T-cell (primary cell): ENCODE measurements at regions not wholly inside any gene's neighbourhood (a gene's known extent, or its start where the extent isn't known, plus 50 kb on each side); places are given as distances from the start of the nearest gene placed in this dataset.

Experiments
- ATAC-seq, 4 experiments: fragments of 200-7000 bp in 3 of 4; fragments of 150-1000 bp in 1 of 4; cut with Tn5 transposase; replicated peaks in 1 of 4; 1 replicate in 3 of 4; 2 replicates in 1 of 4; pipeline ENCODE4 v1.10.0; 2021; ENCODE audit warnings: moderate library complexity in 3 of 4, mild to moderate bottlenecking in 2 of 4, moderate number of reproducible peaks in 1 of 4
- CTCF ChIA-PET, 2 donors: fragments of 300-600 bp; sonication (Branson Sonifier 250); formaldehyde crosslinking; loops; one replicate each; lab custom pipeline; 2022; ENCODE audit warnings: antibody characterized with exemption in 2 of 2; lab: Charles Lee
- POLR2A ChIA-PET, 2 donors: fragments of 300-600 bp; sonication (Branson Sonifier 250); formaldehyde crosslinking; loops; one replicate each; lab custom pipeline; 2022; ENCODE audit warnings: antibody characterized with exemption in 2 of 2; lab: Charles Lee
- DNase-seq, 35 experiments: peaks; one replicate each; pipeline versions ENCODE4 v3.0.0 to v3.0.0-alpha.2; 2013 to 2023
- H3K27ac ChIP-seq: one replicate; pipeline ENCODE4 v1.5.1; 2013; ENCODE audit warnings: low read length
- H3K27me3 ChIP-seq, 2 experiments: replicated peaks in 1 of 2; 1 replicate in 1 of 2; 2 replicates in 1 of 2; pipeline versions ENCODE4 v1.6.1 to v1.7.0; 2013; ENCODE audit warnings: low read length in 1 of 2, mixed read lengths in 1 of 2; ENCODE audit not compliant: control insufficient read depth in 2 of 2, insufficient read depth in 2 of 2; ENCODE audit errors: extremely low read depth in 1 of 2
- H3K36me3 ChIP-seq, 2 donors: 1 replicate in 1 of 2; 2 replicates in 1 of 2; pipeline versions ENCODE4 v1.6.1 to v1.7.0; 2013; ENCODE audit warnings: low read length in 1 of 2; ENCODE audit not compliant: control insufficient read depth in 2 of 2, insufficient read depth in 1 of 2; ENCODE audit errors: extremely low read depth in 1 of 2
- H3K4me1 ChIP-seq, 2 experiments: 1 replicate in 1 of 2; 2 replicates in 1 of 2; pipeline versions ENCODE4 v1.6.1 to v1.7.0; 2013; ENCODE audit warnings: low read length in 2 of 2, mixed read lengths in 1 of 2; ENCODE audit not compliant: insufficient read depth in 2 of 2, control insufficient read depth in 1 of 2; ENCODE audit errors: extremely low read depth in 1 of 2
- H3K4me3 ChIP-seq, 2 donors: 1 replicate in 1 of 2; 2 replicates in 1 of 2; pipeline versions ENCODE4 v1.5.1 to v1.7.0; 2013; ENCODE audit warnings: mild to moderate bottlenecking in 2 of 2, low read length in 1 of 2, moderate library complexity in 1 of 2; ENCODE audit not compliant: control insufficient read depth in 1 of 2; ENCODE audit errors: extremely low read depth in 1 of 2
- H3K9me3 ChIP-seq: 2 replicates; pipeline ENCODE4 v1.7.0; 2013
- H3K27ac Mint-ChIP-seq, 2 donors: one replicate each; pipeline ENCODE4 v1.8.0; 2020 to 2021; ENCODE audit warnings: mild to moderate bottlenecking in 2 of 2, mixed read lengths in 2 of 2
- H3K27me3 Mint-ChIP-seq, 2 donors: one replicate each; pipeline ENCODE4 v1.8.0; 2021 to 2022; ENCODE audit warnings: mixed read lengths in 2 of 2
- H3K36me3 Mint-ChIP-seq: one replicate; pipeline ENCODE4 v1.8.0; 2021; ENCODE audit warnings: mixed read lengths
- H3K4me1 Mint-ChIP-seq, 3 donors: one replicate each; pipeline ENCODE4 v1.8.0; 2020 to 2022; ENCODE audit warnings: mixed read lengths in 3 of 3, mild to moderate bottlenecking in 1 of 3
- H3K4me3 Mint-ChIP-seq, 3 donors: one replicate each; pipeline ENCODE4 v1.8.0; 2020 to 2022; ENCODE audit warnings: mild to moderate bottlenecking in 3 of 3, mixed read lengths in 3 of 3, moderate library complexity in 3 of 3
- H3K9me3 Mint-ChIP-seq, 3 donors: one replicate each; pipeline ENCODE4 v1.8.0; 2020 to 2022; ENCODE audit warnings: mixed read lengths in 3 of 3
- WGBS: methylation state at CpG from one replicate; pipeline ENCODE4 v1.1.5; 2013; ENCODE audit warnings: missing lambda C conversion rate; ENCODE audit not compliant: insufficient coverage; 5-methylcytosine and 5-hydroxymethylcytosine counted together

DNA sequence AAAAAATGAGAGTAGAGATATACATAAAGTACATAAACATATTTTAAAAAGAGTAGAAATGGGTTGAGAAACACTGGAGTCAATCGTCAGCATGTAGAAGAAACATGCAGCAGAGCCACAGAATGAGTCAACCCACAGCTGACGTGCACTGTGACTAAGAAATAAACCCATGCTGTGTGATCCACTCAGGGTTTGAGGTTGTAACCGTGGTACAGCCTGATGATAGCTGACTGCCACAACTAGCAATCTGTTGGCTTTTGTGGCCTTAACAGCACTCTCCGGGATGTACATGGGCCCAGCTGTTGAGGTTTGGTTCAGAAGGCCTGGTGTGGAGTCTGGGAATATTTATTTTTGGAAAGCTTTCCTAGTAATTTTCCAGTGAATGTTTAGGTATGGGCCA is 554.4 kb upstream of the MEX3C start:
- no peak for DNase-seq
- Mint-ChIP-seq H3K36me3 (no peaks in the 10 kb centered on the region), H3K4me3 (no peak overlapping the region), H3K4me1 (no peaks in the 10 kb centered on the region), H3K27me3 (no peaks in the 10 kb centered on the region), H3K27ac (no peak overlapping the region), H3K9me3 (peaks cover 0 to 4% (median 4%) of the 10 kb centered on the region in 3 donors)
- no peaks in the 10 kb centered on the region for H3K36me3 ChIP-seq
- H3K9me3 ChIP-seq = no peaks in the 10 kb centered on the region
- H3K4me1 ChIP-seq = no peaks in the 10 kb centered on the region
- H3K27me3 ChIP-seq = no peaks in the 10 kb centered on the region
- ATAC-seq = no peak
- H3K27ac ChIP-seq = no peak overlapping the region
- 86% methylated on average over 3 of the region's 4 CpGs for WGBS
- ChIA-PET POLR2A (no interaction called here), CTCF (no interaction called here)
- no peak overlapping the region for H3K4me3 ChIP-seq

DNA sequence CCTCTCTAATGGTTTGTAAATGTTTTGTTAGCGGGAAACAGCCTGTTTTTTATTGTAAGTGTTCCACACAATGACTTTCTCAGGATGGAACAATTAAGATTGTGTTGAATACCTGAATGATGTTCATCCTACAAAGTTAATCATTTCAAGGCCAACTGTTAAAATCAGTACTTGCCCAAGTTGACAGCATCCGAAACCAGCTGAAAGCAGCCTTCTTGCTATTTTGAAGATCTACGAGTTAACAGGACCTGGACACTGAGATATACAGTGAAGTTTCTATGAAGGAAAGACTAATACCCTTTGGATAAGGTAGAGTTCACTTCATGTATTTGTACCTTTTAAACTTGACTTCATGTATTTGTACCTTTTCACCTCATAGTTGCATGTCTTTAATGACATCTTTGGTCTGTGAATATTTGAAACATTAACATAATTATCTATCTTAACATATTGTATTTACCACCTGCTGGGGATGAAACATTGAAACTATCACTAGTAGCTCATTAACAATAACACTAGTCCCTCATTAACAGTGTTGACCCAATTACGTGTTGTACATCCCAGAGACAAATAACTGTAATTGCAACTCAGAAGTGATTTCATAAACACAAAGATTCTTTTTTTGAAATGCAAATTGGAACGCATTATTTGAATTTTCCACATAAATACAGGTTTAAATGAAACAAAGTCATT is 556.0 kb upstream of the MEX3C start:
- POLR2A ChIA-PET = no interaction called here
- CTCF ChIA-PET = no interaction called here
- DNase-seq = no peak
- ATAC-seq = no peak
- Histone ChIP-seq H3K36me3 (no peaks in the 10 kb centered on the region), H3K4me1 (no peaks in the 10 kb centered on the region), H3K4me3 (no peak overlapping the region), H3K9me3 (no peaks in the 10 kb centered on the region), H3K27me3 (no peaks in the 10 kb centered on the region), H3K27ac (no peak overlapping the region)
- 43% methylated on average over 1 of the region's 5 CpGs for WGBS
- no peaks in the 10 kb centered on the region for H3K4me1 Mint-ChIP-seq
- peaks cover 0 to 4% (median 0%) of the 10 kb centered on the region in 3 donors for H3K9me3 Mint-ChIP-seq
- H3K27ac Mint-ChIP-seq = no peak overlapping the region
- H3K27me3 Mint-ChIP-seq = no peaks in the 10 kb centered on the region
- H3K36me3 Mint-ChIP-seq = no peaks in the 10 kb centered on the region
- no peak overlapping the region for H3K4me3 Mint-ChIP-seq

DNA sequence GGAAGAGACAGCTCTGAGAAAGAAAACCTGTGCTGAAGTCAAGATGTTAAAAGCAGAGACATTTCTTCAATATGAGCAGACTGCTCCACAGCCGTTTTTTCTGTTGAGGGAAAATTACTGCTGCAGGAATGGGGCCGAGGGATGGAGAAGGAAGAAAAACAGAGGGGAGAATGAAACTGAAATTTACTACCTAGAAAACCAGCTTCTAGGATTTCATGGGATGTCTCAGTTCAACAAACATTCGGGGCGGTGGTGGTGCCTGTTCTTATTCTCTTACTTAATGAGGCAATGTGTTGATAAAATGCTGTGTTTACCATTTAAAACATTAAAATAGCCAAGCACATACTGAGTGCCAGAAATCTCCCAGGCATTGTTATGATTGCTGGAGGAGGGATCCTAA is 557.1 kb upstream of the MEX3C start:
- H3K4me1 Mint-ChIP-seq = no peaks in the 10 kb centered on the region

DNA sequence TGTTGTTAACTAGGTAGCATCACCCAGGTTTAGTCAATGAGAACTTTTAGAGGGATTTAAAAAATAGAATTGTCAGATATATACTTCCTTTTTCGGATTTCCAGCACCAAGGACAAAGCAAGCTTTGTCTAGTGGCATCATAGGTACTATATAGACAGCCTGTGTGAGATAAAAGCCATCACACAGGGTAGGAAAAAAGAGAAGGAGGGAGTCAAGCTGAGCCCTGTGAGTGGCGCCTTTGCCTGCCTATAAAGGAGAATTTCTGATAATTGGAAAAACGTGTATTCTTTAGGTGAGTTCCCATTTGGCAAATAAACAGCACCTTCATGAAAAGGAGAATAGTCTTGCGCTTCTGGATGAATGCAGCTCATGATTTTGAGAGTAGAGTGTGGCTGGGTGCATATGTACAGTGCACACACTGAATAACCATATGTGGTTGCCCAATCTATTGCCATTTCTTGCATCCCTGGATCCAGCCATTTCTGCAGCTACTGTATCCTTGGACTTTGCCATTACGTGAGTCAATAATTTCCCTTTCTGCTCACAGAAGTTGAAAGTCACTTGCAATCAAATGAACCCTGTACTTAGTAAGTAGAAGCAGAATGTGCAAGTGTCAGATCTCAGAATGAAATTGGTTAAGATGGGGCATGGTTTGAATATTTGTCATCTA is 559.9 kb upstream of the MEX3C start:
- Histone ChIP-seq H3K4me3 (no peak overlapping the region), H3K27ac (no peak overlapping the region), H3K9me3 (no peaks in the 10 kb centered on the region), H3K4me1 (no peaks in the 10 kb centered on the region), H3K36me3 (no peaks in the 10 kb centered on the region), H3K27me3 (no peaks in the 10 kb centered on the region)
- Mint-ChIP-seq H3K36me3 (no peaks in the 10 kb centered on the region), H3K27ac (no peak overlapping the region), H3K27me3 (no peaks in the 10 kb centered on the region), H3K9me3 (no peaks in the 10 kb centered on the region), H3K4me1 (no peaks in the 10 kb centered on the region), H3K4me3 (no peak overlapping the region)
- no peak for DNase-seq
- no peak for ATAC-seq
- ChIA-PET CTCF (no interaction called here), POLR2A (no interaction called here)
- 79% methylated on average over 2 of the region's 5 CpGs for WGBS

More for the DNA sequence above, 557.1 kb upstream of the MEX3C start:
- POLR2A ChIA-PET = no interaction called here
- Mint-ChIP-seq H3K9me3 (peaks cover 0 to 4% (median 0%) of the 10 kb centered on the region in 3 donors), H3K27ac (no peak overlapping the region), H3K27me3 (no peaks in the 10 kb centered on the region), H3K4me3 (no peak overlapping the region), H3K36me3 (no peaks in the 10 kb centered on the region)
- Histone ChIP-seq H3K4me3 (no peak overlapping the region), H3K9me3 (no peaks in the 10 kb centered on the region), H3K27ac (no peak overlapping the region), H3K36me3 (no peaks in the 10 kb centered on the region), H3K27me3 (no peaks in the 10 kb centered on the region), H3K4me1 (no peaks in the 10 kb centered on the region)
- CTCF ChIA-PET = no interaction called here
- DNase-seq = no peak
- no peak for ATAC-seq
- WGBS = no CpG with 5 or more reads among the region's 4 CpGs

DNA sequence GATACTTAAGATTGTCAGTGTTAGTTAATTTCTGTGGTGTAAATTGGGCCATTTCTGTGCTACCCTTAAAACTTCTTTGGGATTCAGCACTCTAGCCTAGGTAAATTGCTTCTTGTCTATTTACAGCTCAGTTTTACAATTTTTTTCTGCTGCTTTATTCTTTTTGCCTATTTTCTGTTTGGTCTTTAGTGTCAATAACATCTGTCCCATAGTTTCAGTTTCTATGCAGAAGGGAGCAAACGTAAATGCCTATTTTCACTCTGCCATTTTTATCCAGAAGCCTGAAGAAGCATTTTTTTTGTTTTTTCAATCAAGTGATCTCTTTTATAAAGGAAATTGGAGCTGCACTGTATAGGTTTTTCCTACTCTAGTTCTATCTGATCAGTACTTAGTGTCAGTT is 564.9 kb upstream of the MEX3C start:
- H3K9me3 ChIP-seq = no peaks in the 10 kb centered on the region
- Mint-ChIP-seq H3K4me1 (no peaks in the 10 kb centered on the region), H3K27me3 (no peaks in the 10 kb centered on the region), H3K4me3 (no peak overlapping the region), H3K27ac (no peak overlapping the region), H3K9me3 (peaks cover 0 to 9% (median 0%) of the 10 kb centered on the region in 3 donors), H3K36me3 (no peaks in the 10 kb centered on the region)
- CTCF ChIA-PET = no interaction called here
- ATAC-seq (no peak), DNase-seq (no peak)
- H3K4me3 ChIP-seq = no peak overlapping the region
- H3K36me3 ChIP-seq = no peaks in the 10 kb centered on the region
- H3K27ac ChIP-seq = no peak overlapping the region
- no peaks in the 10 kb centered on the region for H3K27me3 ChIP-seq
- POLR2A ChIA-PET = no interaction called here
- no CpG with 5 or more reads among the region's 1 CpG for WGBS
- H3K4me1 ChIP-seq = no peaks in the 10 kb centered on the region

DNA sequence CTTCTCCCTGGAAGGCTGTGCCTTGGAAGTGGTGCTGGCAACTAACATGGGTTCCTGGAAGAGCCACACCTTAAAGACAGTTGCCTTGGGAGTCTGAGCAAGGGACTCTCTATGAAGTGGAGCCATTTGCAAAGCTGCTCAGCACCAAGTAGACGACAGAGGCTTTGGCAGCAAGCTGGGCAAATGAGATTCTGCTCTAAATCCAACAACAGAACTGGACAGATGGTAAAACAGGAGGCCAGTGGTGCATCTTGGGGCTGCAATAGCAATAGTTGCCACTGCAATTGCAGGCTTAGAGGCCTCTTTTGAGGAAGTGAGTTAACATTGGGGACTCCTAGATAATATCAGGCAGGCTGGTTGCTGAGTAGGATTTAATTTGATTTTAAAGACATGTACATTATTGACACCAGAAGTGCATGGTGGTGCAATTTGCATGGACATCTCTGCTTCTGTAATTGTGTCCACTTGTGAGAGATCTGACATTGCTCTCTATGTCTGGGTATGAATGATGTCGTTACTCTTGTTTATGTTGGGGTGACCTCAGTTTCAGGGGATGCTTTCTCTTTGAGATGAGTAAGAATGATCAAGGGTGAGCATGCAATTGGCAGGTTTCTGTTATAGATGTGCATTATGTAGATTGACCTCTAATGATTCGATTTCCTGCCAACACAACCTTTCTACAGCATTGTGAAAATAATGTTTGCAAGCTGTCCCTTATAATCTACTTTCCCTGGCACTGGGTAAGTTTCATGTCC is 568.3 kb upstream of the MEX3C start:
- H3K36me3 Mint-ChIP-seq = no peaks in the 10 kb centered on the region
- ATAC-seq (no peak), DNase-seq (no peak)
- 56% methylated on average over 1 of the region's 3 CpGs for WGBS
- no peak overlapping the region for H3K4me3 Mint-ChIP-seq
- CTCF ChIA-PET = no interaction called here
- H3K9me3 Mint-ChIP-seq = peaks cover 0 to 9% (median 0%) of the 10 kb centered on the region in 3 donors
- H3K27me3 ChIP-seq = no peaks in the 10 kb centered on the region
- no peaks in the 10 kb centered on the region for H3K4me1 ChIP-seq
- no peak overlapping the region for H3K4me3 ChIP-seq
- H3K27ac ChIP-seq = no peak overlapping the region
- H3K27me3 Mint-ChIP-seq = no peaks in the 10 kb centered on the region
- no peak overlapping the region for H3K27ac Mint-ChIP-seq
- no peaks in the 10 kb centered on the region for H3K36me3 ChIP-seq
- no peaks in the 10 kb centered on the region for H3K4me1 Mint-ChIP-seq
- POLR2A ChIA-PET = no interaction called here
- H3K9me3 ChIP-seq = no peaks in the 10 kb centered on the region
